HL-60 (cell line): ENCODE measurements at regions not wholly inside any gene's neighbourhood (a gene's known extent, or its start where the extent isn't known, plus 50 kb on each side); places are given as distances from the start of the nearest gene placed in this dataset.

Source experiments
- DNase-seq, 2 experiments: peaks; one replicate each; pipeline ENCODE4 v3.0.0-alpha.2; 2010 to 2020; ENCODE audit warnings: low read depth in 1 of 2, low spot score in 1 of 2
- H3K27ac ChIP-seq: fragments of 250-450 bp; sonication (Bioruptor Pico); replicated peaks from 2 replicates; pipeline ENCODE4 v1.5.1; 2020; ENCODE audit warnings: mild to moderate bottlenecking, moderate library complexity
- H3K27me3 ChIP-seq: fragments of 250-450 bp; sonication (Bioruptor Pico); 2 replicates; pipeline ENCODE4 v1.5.1; 2021; ENCODE audit warnings: mild to moderate bottlenecking, moderate library complexity; ENCODE audit not compliant: insufficient read depth, poor library complexity, severe bottlenecking
- H3K4me3 ChIP-seq: replicated peaks from 2 replicates; pipeline ENCODE4 v1.5.1; 2011; ENCODE audit warnings: mild to moderate bottlenecking, control low read depth, low read length; ENCODE audit not compliant: insufficient read depth
- GABPA ChIP-seq: IDR thresholded peaks from 2 replicates; pipeline ENCODE4 v1.6.1; 2012; ENCODE audit warnings: low read depth
- POLR2AphosphoS5 ChIP-seq: IDR thresholded peaks from 2 replicates; pipeline ENCODE4 v1.6.1; 2012; ENCODE audit warnings: low read depth
- SPI1 ChIP-seq: IDR thresholded peaks from 2 replicates; pipeline ENCODE4 v1.6.1; 2012; ENCODE audit warnings: low read depth, mild to moderate bottlenecking, borderline replicate concordance
- TF ChIP-seq, protein P1 (sequence below): IDR thresholded peaks from one replicate; pipeline ENCODE4 v1.5.1; 2011; ENCODE audit warnings: low read length, control low read depth, inconsistent platforms; ENCODE audit not compliant: insufficient read depth
- TF ChIP-seq, protein P2 (sequence below): IDR thresholded peaks from 2 replicates; pipeline ENCODE4 v1.6.1; 2012; ENCODE audit warnings: low read depth; ENCODE audit not compliant: insufficient replicate concordance

DNA sequence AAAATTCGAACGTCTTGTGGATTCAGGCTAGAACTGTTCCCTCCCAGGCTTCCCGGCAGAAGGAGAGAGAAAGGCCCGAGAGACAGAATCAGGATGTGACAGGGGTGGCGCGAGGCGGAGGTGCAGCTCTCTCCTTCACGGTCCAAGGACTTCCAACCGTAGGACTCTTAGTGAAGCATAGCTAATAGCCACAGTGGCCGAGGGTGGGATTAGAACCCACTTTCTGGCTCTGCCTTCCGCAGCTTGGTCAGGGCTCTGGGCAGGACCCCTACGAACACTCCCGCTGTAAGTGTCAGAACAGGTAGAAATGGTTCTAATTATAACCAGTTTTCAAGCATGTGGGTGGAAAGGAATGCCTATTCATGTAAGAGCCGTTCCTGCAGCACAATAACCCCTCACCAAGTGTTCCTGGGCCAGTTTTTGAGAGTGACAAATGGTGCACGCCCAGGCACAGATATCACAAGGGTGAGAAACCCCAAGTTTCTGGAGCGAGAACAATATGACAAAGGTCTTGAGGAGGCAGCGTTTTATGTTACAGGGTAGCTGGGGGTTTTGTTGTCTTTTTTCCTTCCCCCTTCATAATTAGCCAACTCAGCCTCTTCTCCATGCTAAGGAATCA lies 86.4 kb downstream of the SYF2 start:
- TF ChIP-seq SPI1: no peak
- no peak for DNase-seq
- no peak overlapping the region; the same call in 1 of the 2 replicates for H3K27ac ChIP-seq
- no peaks in the 10 kb centered on the region for H3K27me3 ChIP-seq
- no peak overlapping the region for H3K4me3 ChIP-seq

DNA sequence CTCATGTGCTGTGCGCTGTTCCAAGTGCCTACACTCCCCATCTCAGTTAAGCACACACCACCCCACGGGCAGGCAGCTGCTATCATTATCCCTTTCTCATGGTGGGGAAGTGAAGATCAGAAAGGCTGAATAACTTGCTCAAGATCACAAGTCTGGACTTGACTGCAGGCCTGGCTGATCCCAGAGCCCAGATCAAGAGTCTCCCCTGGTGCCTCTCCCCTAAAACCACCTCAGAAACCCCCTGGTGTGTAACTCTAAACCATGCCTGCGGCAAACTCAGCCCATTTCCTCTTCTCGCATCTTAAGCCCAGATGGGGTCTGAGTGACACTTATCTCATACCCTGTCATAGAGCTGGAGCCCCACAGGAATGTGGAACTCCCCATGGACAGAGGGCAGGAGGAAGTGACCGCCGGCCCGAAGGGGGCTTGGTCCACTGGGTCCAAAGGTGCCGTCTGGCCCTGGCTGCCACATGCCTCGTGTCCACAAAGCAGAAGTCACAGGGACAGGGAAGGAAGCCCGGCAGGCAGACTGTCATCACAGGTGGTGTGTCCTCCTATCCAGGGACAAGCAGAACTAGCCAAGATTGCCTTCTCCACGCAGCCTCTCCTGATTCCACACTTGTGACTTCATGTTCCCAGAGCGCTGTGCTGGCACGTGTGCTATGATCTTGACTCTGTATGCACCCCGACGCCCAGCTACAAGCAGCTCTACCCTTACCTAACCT lies 92.1 kb downstream of the SYF2 start:
- Histone ChIP-seq H3K4me3 (no peak overlapping the region), H3K27me3 (no peaks in the 10 kb centered on the region), H3K27ac (peak overlapping the region; percentile 69)
- peak in 1 of 2 experiments; percentile 83 for DNase-seq
- TF ChIP-seq POLR2AphosphoS5 (peak; percentile 50; the same call in 1 of the 2 replicates), SPI1 (peak; percentile 81)
- TF ChIP-seq, protein P1, sequence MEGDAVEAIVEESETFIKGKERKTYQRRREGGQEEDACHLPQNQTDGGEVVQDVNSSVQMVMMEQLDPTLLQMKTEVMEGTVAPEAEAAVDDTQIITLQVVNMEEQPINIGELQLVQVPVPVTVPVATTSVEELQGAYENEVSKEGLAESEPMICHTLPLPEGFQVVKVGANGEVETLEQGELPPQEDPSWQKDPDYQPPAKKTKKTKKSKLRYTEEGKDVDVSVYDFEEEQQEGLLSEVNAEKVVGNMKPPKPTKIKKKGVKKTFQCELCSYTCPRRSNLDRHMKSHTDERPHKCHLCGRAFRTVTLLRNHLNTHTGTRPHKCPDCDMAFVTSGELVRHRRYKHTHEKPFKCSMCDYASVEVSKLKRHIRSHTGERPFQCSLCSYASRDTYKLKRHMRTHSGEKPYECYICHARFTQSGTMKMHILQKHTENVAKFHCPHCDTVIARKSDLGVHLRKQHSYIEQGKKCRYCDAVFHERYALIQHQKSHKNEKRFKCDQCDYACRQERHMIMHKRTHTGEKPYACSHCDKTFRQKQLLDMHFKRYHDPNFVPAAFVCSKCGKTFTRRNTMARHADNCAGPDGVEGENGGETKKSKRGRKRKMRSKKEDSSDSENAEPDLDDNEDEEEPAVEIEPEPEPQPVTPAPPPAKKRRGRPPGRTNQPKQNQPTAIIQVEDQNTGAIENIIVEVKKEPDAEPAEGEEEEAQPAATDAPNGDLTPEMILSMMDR: no peak

DNA sequence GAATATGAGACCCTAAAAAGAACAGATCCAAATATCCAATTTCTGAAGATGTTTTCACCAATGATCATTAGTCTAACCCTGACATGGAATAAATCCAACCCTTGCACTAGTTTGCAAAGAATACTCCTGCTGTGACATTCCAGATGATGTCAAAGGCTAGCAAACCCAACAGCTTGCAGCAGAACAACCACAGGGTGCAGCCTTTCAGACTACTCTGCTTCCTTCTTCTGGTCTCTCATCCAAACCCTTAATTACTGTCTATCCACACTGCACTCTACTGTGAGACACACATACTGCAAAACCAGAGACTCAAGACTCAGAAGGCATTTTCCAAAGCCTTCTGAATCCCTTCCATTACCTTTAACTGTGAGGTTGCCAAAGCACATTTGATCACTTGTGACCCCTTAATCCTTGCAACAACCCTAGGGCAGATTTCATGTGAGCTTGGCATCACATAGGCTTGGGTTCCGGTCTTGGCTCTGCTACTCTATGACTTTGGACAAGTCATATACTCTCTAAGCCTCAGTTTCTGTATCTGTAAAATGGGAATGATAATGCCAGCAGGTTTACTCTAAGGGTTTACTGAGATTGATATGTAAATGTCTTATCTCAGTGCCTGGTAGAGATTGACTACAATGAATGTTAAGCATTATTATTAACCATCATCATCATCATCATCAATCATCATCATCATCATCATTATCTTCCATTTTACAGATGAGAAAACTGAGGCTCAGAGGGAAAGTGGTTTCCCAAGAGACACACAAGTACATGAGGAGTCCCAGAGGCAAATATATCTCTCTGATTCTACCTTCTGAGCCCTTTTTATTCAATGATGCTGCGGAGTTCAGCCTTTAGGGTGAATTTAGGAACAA lies 94.5 kb downstream of the SYF2 start:
- peak overlapping the region; percentile 3; the same call in 1 of the 2 replicates for H3K27ac ChIP-seq
- TF ChIP-seq SPI1: no peak
- TF ChIP-seq, protein P1: no peak
- TF ChIP-seq, protein P2, sequence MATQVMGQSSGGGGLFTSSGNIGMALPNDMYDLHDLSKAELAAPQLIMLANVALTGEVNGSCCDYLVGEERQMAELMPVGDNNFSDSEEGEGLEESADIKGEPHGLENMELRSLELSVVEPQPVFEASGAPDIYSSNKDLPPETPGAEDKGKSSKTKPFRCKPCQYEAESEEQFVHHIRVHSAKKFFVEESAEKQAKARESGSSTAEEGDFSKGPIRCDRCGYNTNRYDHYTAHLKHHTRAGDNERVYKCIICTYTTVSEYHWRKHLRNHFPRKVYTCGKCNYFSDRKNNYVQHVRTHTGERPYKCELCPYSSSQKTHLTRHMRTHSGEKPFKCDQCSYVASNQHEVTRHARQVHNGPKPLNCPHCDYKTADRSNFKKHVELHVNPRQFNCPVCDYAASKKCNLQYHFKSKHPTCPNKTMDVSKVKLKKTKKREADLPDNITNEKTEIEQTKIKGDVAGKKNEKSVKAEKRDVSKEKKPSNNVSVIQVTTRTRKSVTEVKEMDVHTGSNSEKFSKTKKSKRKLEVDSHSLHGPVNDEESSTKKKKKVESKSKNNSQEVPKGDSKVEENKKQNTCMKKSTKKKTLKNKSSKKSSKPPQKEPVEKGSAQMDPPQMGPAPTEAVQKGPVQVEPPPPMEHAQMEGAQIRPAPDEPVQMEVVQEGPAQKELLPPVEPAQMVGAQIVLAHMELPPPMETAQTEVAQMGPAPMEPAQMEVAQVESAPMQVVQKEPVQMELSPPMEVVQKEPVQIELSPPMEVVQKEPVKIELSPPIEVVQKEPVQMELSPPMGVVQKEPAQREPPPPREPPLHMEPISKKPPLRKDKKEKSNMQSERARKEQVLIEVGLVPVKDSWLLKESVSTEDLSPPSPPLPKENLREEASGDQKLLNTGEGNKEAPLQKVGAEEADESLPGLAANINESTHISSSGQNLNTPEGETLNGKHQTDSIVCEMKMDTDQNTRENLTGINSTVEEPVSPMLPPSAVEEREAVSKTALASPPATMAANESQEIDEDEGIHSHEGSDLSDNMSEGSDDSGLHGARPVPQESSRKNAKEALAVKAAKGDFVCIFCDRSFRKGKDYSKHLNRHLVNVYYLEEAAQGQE: no peak
- DNase-seq: peak in 1 of 2 experiments; percentile 66
- H3K27me3 ChIP-seq: no peaks in the 10 kb centered on the region
- H3K4me3 ChIP-seq: no peak overlapping the region

DNA sequence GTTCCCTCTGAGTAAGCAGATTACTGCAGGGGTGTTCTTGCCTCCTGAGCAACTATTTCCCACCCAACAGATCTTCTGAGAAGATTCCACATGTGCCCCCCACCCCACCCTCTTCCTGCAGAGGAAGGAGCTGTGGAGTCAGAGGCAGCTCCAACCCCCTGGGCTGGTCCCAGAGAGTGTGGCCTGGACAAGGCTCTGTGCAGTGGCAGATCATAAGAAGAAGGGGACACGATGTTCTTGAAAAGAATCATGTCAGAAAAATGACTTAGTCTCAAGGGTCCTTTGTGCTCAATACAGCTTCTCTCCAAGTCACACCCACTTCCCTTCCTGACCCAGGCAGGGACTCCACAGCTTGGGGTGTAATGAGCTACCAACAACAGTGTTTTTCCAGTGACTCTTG lies 95.2 kb downstream of the SYF2 start:
- TF ChIP-seq SPI1 (peak; percentile 59; the same call in 1 of the 2 replicates), POLR2AphosphoS5 (no peak), GABPA (no peak)
- TF ChIP-seq, protein P2: no peak
- peak in 1 of 2 experiments; percentile 31 for DNase-seq
- H3K4me3 ChIP-seq: no peak overlapping the region
- no peaks in the 10 kb centered on the region for H3K27me3 ChIP-seq
- peak overlapping the region; percentile 3 for H3K27ac ChIP-seq
